Trophoblast cell (in vitro differentiated cells and primary cell): ENCODE measurements at regions not wholly inside any gene's neighbourhood (a gene's known extent, or its start where the extent isn't known, plus 50 kb on each side); places are given as distances from the start of the nearest gene placed in this dataset.
A peak's percentile ranks its signal among the peaks of the same experiment; 100 is the strongest.

ENCODE experiments used
- DNase-seq, 2 donors: peaks; one replicate each; pipeline ENCODE4 v3.0.0-alpha.2; 2016
- H2AFZ ChIP-seq: 2 replicates; pipeline ENCODE4 v1.6.1; 2013; ENCODE audit warnings: low read length, moderate library complexity, mild to moderate bottlenecking; ENCODE audit not compliant: insufficient read depth, poor library complexity
- H2AK5ac ChIP-seq: 2 replicates; pipeline ENCODE4 v1.6.1; 2013; ENCODE audit warnings: mild to moderate bottlenecking, low read length
- H2BK120ac ChIP-seq: 2 replicates; pipeline ENCODE4 v1.6.1; 2013; ENCODE audit warnings: low read length, mild to moderate bottlenecking, moderate library complexity; ENCODE audit not compliant: insufficient read depth, poor library complexity
- H2BK12ac ChIP-seq: 2 replicates; pipeline ENCODE4 v1.6.1; 2013; ENCODE audit warnings: mild to moderate bottlenecking, low read length, moderate library complexity
- H2BK5ac ChIP-seq: 2 replicates; pipeline ENCODE4 v1.6.1; 2013; ENCODE audit warnings: low read length, low read depth, moderate library complexity, mild to moderate bottlenecking; ENCODE audit not compliant: poor library complexity
- H3K14ac ChIP-seq: 2 replicates; pipeline ENCODE4 v1.6.1; 2013; ENCODE audit warnings: mild to moderate bottlenecking, low read length
- H3K18ac ChIP-seq: 2 replicates; pipeline ENCODE4 v1.6.1; 2013; ENCODE audit warnings: mild to moderate bottlenecking, low read length
- H3K23ac ChIP-seq: 2 replicates; pipeline ENCODE4 v1.6.1; 2013; ENCODE audit warnings: low read length
- H3K27ac ChIP-seq: 2 replicates; pipeline ENCODE4 v1.5.1; 2013; ENCODE audit warnings: low read depth, mild to moderate bottlenecking, inconsistent platforms, low read length, moderate library complexity
- H3K27me3 ChIP-seq: 2 replicates; pipeline ENCODE4 v1.6.1; 2013; ENCODE audit warnings: inconsistent platforms, mild to moderate bottlenecking, low read length, moderate library complexity; ENCODE audit not compliant: insufficient read depth
- H3K36me3 ChIP-seq, 2 experiments: 1 replicate in 1 of 2; 2 replicates in 1 of 2; pipeline ENCODE4 v1.6.1; 2013; ENCODE audit warnings: low read length in 2 of 2, mild to moderate bottlenecking in 2 of 2, moderate library complexity in 1 of 2; ENCODE audit not compliant: insufficient read depth in 2 of 2, control insufficient read depth in 1 of 2
- H3K4ac ChIP-seq: 2 replicates; pipeline ENCODE4 v1.6.1; 2013; ENCODE audit warnings: low read depth, mild to moderate bottlenecking, low read length, moderate library complexity
- H3K4me1 ChIP-seq, 2 experiments: 1 replicate in 1 of 2; 2 replicates in 1 of 2; pipeline ENCODE4 v1.6.1; 2013; ENCODE audit warnings: low read length in 2 of 2, mild to moderate bottlenecking in 2 of 2, moderate library complexity in 1 of 2; ENCODE audit not compliant: insufficient read depth in 2 of 2, control insufficient read depth in 1 of 2
- H3K4me2 ChIP-seq: 2 replicates; pipeline ENCODE4 v1.6.1; 2013; ENCODE audit warnings: inconsistent platforms, mild to moderate bottlenecking, low read length, moderate library complexity
- H3K4me3 ChIP-seq: 2 replicates; pipeline ENCODE4 v1.5.1; 2013; ENCODE audit warnings: mild to moderate bottlenecking, low read depth, low read length, inconsistent platforms
- H3K79me1 ChIP-seq: one replicate; pipeline ENCODE4 v1.6.1; 2013; ENCODE audit warnings: low read length
- H3K79me2 ChIP-seq: 2 replicates; pipeline ENCODE4 v1.6.1; 2013; ENCODE audit warnings: low read length, mild to moderate bottlenecking; ENCODE audit not compliant: control insufficient read depth, insufficient read depth, poor library complexity
- H3K9ac ChIP-seq: 2 replicates; pipeline ENCODE4 v1.6.1; 2013; ENCODE audit warnings: mild to moderate bottlenecking, low read length
- H3K9me3 ChIP-seq: 2 replicates; pipeline ENCODE4 v1.6.1; 2013; ENCODE audit warnings: low read depth, mild to moderate bottlenecking, control low read depth, inconsistent platforms, low read length; ENCODE audit not compliant: insufficient read depth
- H4K12ac ChIP-seq: 2 replicates; pipeline ENCODE4 v1.6.1; 2013; ENCODE audit warnings: low read depth, mild to moderate bottlenecking, low read length, moderate library complexity
- H4K8ac ChIP-seq: 2 replicates; pipeline ENCODE4 v1.6.1; 2013; ENCODE audit warnings: low read depth, mild to moderate bottlenecking, low read length, moderate library complexity
- H4K91ac ChIP-seq: one replicate; pipeline ENCODE4 v1.6.1; 2013; ENCODE audit warnings: low read depth, mild to moderate bottlenecking, low read length, moderate library complexity
- WGBS: extraction: QIAGEN DNeasy Blood & Tissue Kit; methylation state at CpG from one replicate; pipeline ENCODE4 v1.1.7; 2013; ENCODE audit warnings: missing lambda C conversion rate; ENCODE audit not compliant: insufficient read length, insufficient coverage; ENCODE audit errors: extremely low coverage; 5-methylcytosine and 5-hydroxymethylcytosine counted together

DNA sequence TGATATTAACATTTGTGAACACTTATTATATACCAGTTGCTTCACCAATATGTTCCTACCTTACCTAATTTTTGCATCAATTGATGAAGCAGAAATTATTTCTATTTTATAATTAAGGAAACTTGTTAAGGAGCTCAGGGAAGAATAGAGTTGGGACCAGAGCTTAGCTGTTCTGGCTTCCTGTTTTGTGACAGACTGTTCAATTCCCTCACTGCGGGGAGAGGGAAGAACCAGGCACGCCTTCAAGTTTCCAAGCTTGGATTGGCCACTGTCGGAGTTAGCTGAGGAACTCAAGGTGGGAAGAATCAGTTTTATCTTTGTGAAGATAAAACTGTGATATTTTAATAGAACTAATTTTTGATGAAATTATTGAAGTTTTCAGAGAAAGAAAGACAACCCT lies 142.3 kb upstream of the LMO4 start:
- Histone ChIP-seq H3K4me3 (no peak overlapping the region), H3K23ac (no peak overlapping the region), H2AFZ (no peak overlapping the region), H4K8ac (no peak overlapping the region), H3K18ac (no peak overlapping the region), H3K9me3 (no peaks in the 10 kb centered on the region), H3K4me2 (no peak overlapping the region), H2AK5ac (no peak overlapping the region), H4K91ac (no peak overlapping the region), H3K4ac (no peak overlapping the region), H2BK5ac (no peak overlapping the region), H3K9ac (no peak overlapping the region), H3K79me1 (peaks cover 2% of the 10 kb centered on the region), H3K27me3 (no peaks in the 10 kb centered on the region), H3K79me2 (no peaks in the 10 kb centered on the region), H3K4me1 (peaks cover 3 to 9% of the 10 kb centered on the region in 2 experiments), H2BK120ac (no peak overlapping the region), H3K14ac (no peak overlapping the region), H3K36me3 (no peaks in the 10 kb centered on the region), H2BK12ac (no peak overlapping the region), H4K12ac (no peak overlapping the region), H3K27ac (no peak overlapping the region)
- no CpG with 5 or more reads among the region's 3 CpGs for WGBS
- no peak for DNase-seq

DNA sequence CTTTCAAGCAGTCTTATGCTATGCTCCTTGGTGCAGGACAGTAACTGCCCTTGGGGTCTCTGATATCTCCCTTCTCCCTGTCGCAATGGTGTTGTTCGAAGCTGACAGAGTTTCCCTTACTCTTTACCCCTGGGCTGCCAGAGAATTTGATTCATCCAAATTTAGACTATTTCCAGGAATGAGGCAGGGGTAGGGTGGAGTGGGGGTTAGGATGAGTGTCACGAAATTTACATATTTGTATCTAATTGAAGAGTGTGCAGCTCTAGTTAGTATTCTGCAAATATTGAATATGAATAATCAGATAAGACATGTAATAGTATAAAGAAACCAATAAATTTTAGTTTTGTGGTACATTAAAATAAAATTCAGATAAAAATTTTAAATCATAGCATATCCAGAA lies 140.0 kb upstream of the LMO4 start:
- no CpG with 5 or more reads among the region's 3 CpGs for WGBS
- Histone ChIP-seq H4K12ac (no peak overlapping the region), H2BK5ac (no peak overlapping the region), H3K4me3 (no peak overlapping the region), H3K18ac (no peak overlapping the region), H3K4me1 (peaks cover 0 to 6% of the 10 kb centered on the region in 2 experiments), H3K27me3 (no peaks in the 10 kb centered on the region), H3K4me2 (no peak overlapping the region), H3K23ac (no peak overlapping the region), H2BK12ac (no peak overlapping the region), H3K79me2 (no peaks in the 10 kb centered on the region), H4K8ac (no peak overlapping the region), H3K4ac (no peak overlapping the region), H3K14ac (no peak overlapping the region), H3K27ac (no peak overlapping the region), H2AK5ac (no peak overlapping the region), H2BK120ac (no peak overlapping the region), H3K9me3 (no peaks in the 10 kb centered on the region), H3K79me1 (no peaks in the 10 kb centered on the region), H3K9ac (no peak overlapping the region), H2AFZ (no peak overlapping the region), H4K91ac (no peak overlapping the region), H3K36me3 (no peaks in the 10 kb centered on the region)
- no peak for DNase-seq

DNA sequence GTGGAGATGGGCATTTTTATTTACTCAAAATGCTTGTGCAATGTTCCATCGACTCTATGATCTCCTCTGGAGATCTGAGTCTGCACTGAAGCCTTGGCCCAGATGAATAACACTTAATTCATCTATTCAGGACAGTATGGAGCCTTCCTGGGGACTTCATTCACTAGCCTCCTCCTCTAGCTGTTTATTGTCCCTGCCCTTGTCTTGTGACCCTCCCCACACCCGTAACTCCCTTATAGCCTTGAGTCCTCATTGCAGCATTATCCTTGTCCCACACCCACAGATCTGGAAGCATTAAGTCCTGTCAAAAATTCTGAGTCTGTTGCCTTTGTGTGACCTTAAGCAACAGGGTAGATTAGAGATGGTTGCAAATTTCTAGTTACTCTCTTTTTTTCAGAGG lies 138.3 kb upstream of the LMO4 start:
- H3K79me1 ChIP-seq: no peaks in the 10 kb centered on the region
- no peak overlapping the region for H3K27ac ChIP-seq
- H3K4ac ChIP-seq: no peak overlapping the region
- no peaks in the 10 kb centered on the region for H3K36me3 ChIP-seq
- no peak overlapping the region for H3K4me3 ChIP-seq
- no peak overlapping the region for H4K8ac ChIP-seq
- no peak overlapping the region for H2BK12ac ChIP-seq
- no peak overlapping the region for H2AK5ac ChIP-seq
- H3K9ac ChIP-seq: no peak overlapping the region
- H3K9me3 ChIP-seq: no peaks in the 10 kb centered on the region
- no CpG with 5 or more reads among the region's 2 CpGs for WGBS
- no peak overlapping the region for H4K91ac ChIP-seq
- peaks cover 0 to 6% of the 10 kb centered on the region in 2 experiments for H3K4me1 ChIP-seq
- no peak overlapping the region for H2BK120ac ChIP-seq
- H2AFZ ChIP-seq: no peak overlapping the region
- H3K23ac ChIP-seq: no peak overlapping the region
- no peak overlapping the region for H3K14ac ChIP-seq
- H3K27me3 ChIP-seq: no peaks in the 10 kb centered on the region
- H3K18ac ChIP-seq: no peak overlapping the region
- no peak overlapping the region for H2BK5ac ChIP-seq
- H3K4me2 ChIP-seq: no peak overlapping the region
- DNase-seq: no peak
- no peaks in the 10 kb centered on the region for H3K79me2 ChIP-seq
- H4K12ac ChIP-seq: no peak overlapping the region

GRCh38 chr1:87191646-87192045 lies 137.0 kb upstream of the LMO4 start:
- H3K4me1 ChIP-seq: peaks cover 0 to 6% of the 10 kb centered on the region in 2 experiments
- H2BK12ac ChIP-seq: peak overlapping the region; percentile 82
- H3K9ac ChIP-seq: no peak overlapping the region
- H3K27me3 ChIP-seq: no peaks in the 10 kb centered on the region
- no peak overlapping the region for H4K91ac ChIP-seq
- peak overlapping the region; percentile 69 for H2BK120ac ChIP-seq
- no peak overlapping the region for H3K27ac ChIP-seq
- no peak overlapping the region for H3K23ac ChIP-seq
- H3K36me3 ChIP-seq: no peaks in the 10 kb centered on the region
- no peak overlapping the region for H2AFZ ChIP-seq
- H3K4me3 ChIP-seq: no peak overlapping the region
- H3K18ac ChIP-seq: no peak overlapping the region
- H2BK5ac ChIP-seq: no peak overlapping the region
- no peak overlapping the region for H4K12ac ChIP-seq
- H3K79me2 ChIP-seq: no peaks in the 10 kb centered on the region
- H3K9me3 ChIP-seq: no peaks in the 10 kb centered on the region
- DNase-seq: peak in 1 of 2 donors; percentile 72
- H3K4ac ChIP-seq: no peak overlapping the region
- no peak overlapping the region for H4K8ac ChIP-seq
- no peak overlapping the region for H3K4me2 ChIP-seq
- no CpG with 5 or more reads among the region's 2 CpGs for WGBS
- no peak overlapping the region for H3K14ac ChIP-seq
- H2AK5ac ChIP-seq: no peak overlapping the region
- H3K79me1 ChIP-seq: no peaks in the 10 kb centered on the region
